ENCODE measurements at regions not wholly inside any gene's neighbourhood (a gene's known extent, or its start where the extent isn't known, plus 50 kb on each side); places are given as distances from the start of the nearest gene placed in this dataset.

- TF ChIP-seq CTCF (IDR thresholded peaks at IDR 0.05 in 2 of 3, conservative IDR thresholded peaks at IDR 0.05 in 1 of 3; ENCODE audit: control insufficient read depth in 2 of 3, extremely low read depth in 1 of 3, insufficient read depth in 1 of 3, low read depth in 3 of 3, low read length in 3 of 3): no peak
- TF ChIP-seq POLR2AphosphoS5 (IDR thresholded peaks at IDR 0.05; ENCODE audit: low read length): no peak
- no peak for TF ChIP-seq EZH2 (IDR thresholded peaks at IDR 0.05; ENCODE audit: borderline replicate concordance, control insufficient read depth, low read depth, low read length)
- TF ChIP-seq EGR1 (IDR thresholded peaks at IDR 0.05; ENCODE audit: borderline replicate concordance in 1 of 2, low read depth in 2 of 2, low read length in 2 of 2): no peak
- no peak for TF ChIP-seq EP300 (IDR thresholded peaks at IDR 0.05; ENCODE audit: borderline replicate concordance in 1 of 2, control insufficient read depth in 1 of 2, low read depth in 2 of 2, low read length in 2 of 2)
- TF ChIP-seq JUNB (IDR thresholded peaks at IDR 0.05): no peak
- no peak for TF ChIP-seq RFX5 (IDR thresholded peaks at IDR 0.05; ENCODE audit: low read depth, low read length)
- no peak for TF ChIP-seq ZBTB33 (IDR thresholded peaks at IDR 0.05)
- no peak for TF ChIP-seq JUND (IDR thresholded peaks at IDR 0.05; ENCODE audit: low read depth, low read length)
- TF ChIP-seq SIN3A (IDR thresholded peaks at IDR 0.05; ENCODE audit: low read depth, low read length): no peak
- no peak for TF ChIP-seq SRF (IDR thresholded peaks at IDR 0.05; ENCODE audit: low read depth in 2 of 2, low read length in 2 of 2)
- no peak for TF ChIP-seq POLR2A (IDR thresholded peaks at IDR 0.05; ENCODE audit: low read depth, low read length)
Measured at GRCh38 chr5:109273594-109273993, 136.2 kb downstream of the PJA2 start.
